ENCODE measurements at regions not wholly inside any gene's neighbourhood (a gene's known extent, or its start where the extent isn't known, plus 50 kb on each side); places are given as distances from the start of the nearest gene placed in this dataset.
A peak's percentile ranks its signal among the peaks of the same experiment; 100 is the strongest.

GRCh38 chr17:77873500-77874302, 84.8 kb upstream of the TNRC6C start:
- no peak overlapping the region for H3K4me3 ChIP-seq (ENCODE audit: low read depth, low read length)
- DNase-seq (ENCODE audit: extremely low spot score): no peak
- no peaks in the 10 kb centered on the region for H3K36me3 ChIP-seq (ENCODE audit: insufficient read depth)
- WGBS: 46% methylated on average over 14 of the region's 14 CpGs
- H3K4me1 ChIP-seq (ENCODE audit: insufficient read depth): no peaks in the 10 kb centered on the region
- H3K27ac ChIP-seq (ENCODE audit: low read depth): no peak overlapping the region

GRCh38 chr17:77874303-77875050, 84.0 kb upstream of the TNRC6C start:
- no peak overlapping the region for H3K27ac ChIP-seq (ENCODE audit: low read depth)
- 85% methylated on average over 14 of the region's 14 CpGs for WGBS
- H3K36me3 ChIP-seq (ENCODE audit: insufficient read depth): no peaks in the 10 kb centered on the region
- no peak for DNase-seq (ENCODE audit: extremely low spot score)
- no peak overlapping the region for H3K4me3 ChIP-seq (ENCODE audit: low read depth, low read length)
- H3K4me1 ChIP-seq (ENCODE audit: insufficient read depth): no peaks in the 10 kb centered on the region

- 85% methylated on average over 5 of the region's 5 CpGs for WGBS
- H3K36me3 ChIP-seq (ENCODE audit: insufficient read depth): no peaks in the 10 kb centered on the region
- H3K4me3 ChIP-seq (ENCODE audit: low read depth, low read length): no peak overlapping the region
- no peak overlapping the region for H3K27ac ChIP-seq (ENCODE audit: low read depth)
- no peaks in the 10 kb centered on the region for H3K4me1 ChIP-seq (ENCODE audit: insufficient read depth)
- DNase-seq (ENCODE audit: extremely low spot score): no peak
Measured at GRCh38 chr17:77875051-77875780, 83.3 kb upstream of the TNRC6C start.

GRCh38 chr17:77875881-77876509, 82.5 kb upstream of the TNRC6C start:
- H3K27ac ChIP-seq (ENCODE audit: low read depth): no peak overlapping the region
- WGBS: 95% methylated on average over 2 of the region's 2 CpGs

DNA sequence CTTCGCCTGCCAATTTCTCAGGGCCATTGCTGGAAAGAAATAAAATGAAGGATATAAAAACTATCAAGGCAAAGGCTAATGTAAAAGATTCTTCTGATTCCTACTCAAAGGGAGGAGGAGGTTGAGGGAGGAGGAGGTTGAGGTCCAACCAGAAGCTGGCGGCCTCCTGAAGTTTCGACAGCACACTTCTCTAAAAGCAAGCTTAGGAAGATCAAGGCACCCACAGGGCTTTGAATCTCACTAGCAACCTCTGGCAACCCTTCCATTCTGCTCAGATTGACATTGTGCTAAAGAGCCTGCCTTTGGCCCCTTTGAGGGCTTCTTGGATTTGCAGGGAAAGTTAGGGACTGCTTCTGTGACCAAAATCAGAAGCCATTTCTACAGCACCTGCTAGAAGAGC, 81.5 kb upstream of the TNRC6C start:
- no peaks in the 10 kb centered on the region for H3K4me1 ChIP-seq (ENCODE audit: insufficient read depth)
- no peak overlapping the region for H3K4me3 ChIP-seq (ENCODE audit: low read depth, low read length)
- WGBS: 89% methylated on average over 3 of the region's 3 CpGs
- H3K36me3 ChIP-seq (ENCODE audit: insufficient read depth): no peaks in the 10 kb centered on the region
- DNase-seq (ENCODE audit: extremely low spot score): no peak
- no peak overlapping the region for H3K27ac ChIP-seq (ENCODE audit: low read depth)

More at GRCh38 chr17:77875881-77876509, 82.5 kb upstream of the TNRC6C start:
- H3K4me1 ChIP-seq (ENCODE audit: insufficient read depth): no peaks in the 10 kb centered on the region
- H3K36me3 ChIP-seq (ENCODE audit: insufficient read depth): no peaks in the 10 kb centered on the region
- no peak overlapping the region for H3K4me3 ChIP-seq (ENCODE audit: low read depth, low read length)
- no peak for DNase-seq (ENCODE audit: extremely low spot score)

- DNase-seq (ENCODE audit: extremely low spot score): no peak
- H3K36me3 ChIP-seq (ENCODE audit: insufficient read depth): no peaks in the 10 kb centered on the region
- no peak overlapping the region for H3K4me3 ChIP-seq (ENCODE audit: low read depth, low read length)
- H3K27ac ChIP-seq (ENCODE audit: low read depth): no peak overlapping the region
- 90% methylated on average over 13 of the region's 13 CpGs for WGBS
- no peaks in the 10 kb centered on the region for H3K4me1 ChIP-seq (ENCODE audit: insufficient read depth)
Measured at GRCh38 chr17:77877646-77878355, 80.7 kb upstream of the TNRC6C start.

GRCh38 chr17:77879226-77879895, 79.1 kb upstream of the TNRC6C start:
- no peak for DNase-seq (ENCODE audit: extremely low spot score)

DNA sequence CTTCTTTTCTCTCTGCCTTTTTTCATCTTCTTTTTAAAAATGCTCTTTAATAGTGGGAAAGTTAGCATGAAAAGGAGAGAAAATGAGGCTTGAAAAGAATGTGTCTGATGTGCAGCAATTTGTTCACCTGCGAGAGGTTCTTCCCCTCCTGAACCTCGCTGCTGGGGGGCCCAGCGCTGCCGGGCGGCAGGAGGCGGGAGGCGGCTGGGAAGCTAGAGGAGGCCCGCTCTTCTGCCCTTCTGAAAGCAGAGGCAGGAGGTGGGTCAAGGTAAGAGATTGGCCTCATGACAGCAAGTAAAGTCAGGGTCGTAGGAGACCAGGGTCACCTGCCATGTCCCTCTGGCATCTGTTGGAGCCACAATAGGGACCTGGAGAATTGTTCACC, 78.6 kb upstream of the TNRC6C start:
- H3K27ac ChIP-seq (ENCODE audit: low read depth): no peak overlapping the region

More at GRCh38 chr17:77879226-77879895, 79.1 kb upstream of the TNRC6C start:
- H3K4me1 ChIP-seq (ENCODE audit: insufficient read depth): no peaks in the 10 kb centered on the region
- 95% methylated on average over 13 of the region's 13 CpGs for WGBS
- H3K4me3 ChIP-seq (ENCODE audit: low read depth, low read length): no peak overlapping the region
- H3K27ac ChIP-seq (ENCODE audit: low read depth): no peak overlapping the region
- H3K36me3 ChIP-seq (ENCODE audit: insufficient read depth): no peaks in the 10 kb centered on the region

GRCh38 chr17:77880711-77881450, 77.6 kb upstream of the TNRC6C start:
- H3K4me1 ChIP-seq (ENCODE audit: insufficient read depth): no peaks in the 10 kb centered on the region
- H3K4me3 ChIP-seq (ENCODE audit: low read depth, low read length): no peak overlapping the region
- WGBS: 77% methylated on average over 11 of the region's 11 CpGs
- DNase-seq (ENCODE audit: extremely low spot score): no peak
- H3K36me3 ChIP-seq (ENCODE audit: insufficient read depth): no peaks in the 10 kb centered on the region
- no peak overlapping the region for H3K27ac ChIP-seq (ENCODE audit: low read depth)

More for the DNA sequence above, 78.6 kb upstream of the TNRC6C start:
- WGBS: 94% methylated on average over 9 of the region's 9 CpGs
- Histone ChIP-seq H3K4me3 (ENCODE audit: low read depth, low read length) (no peak overlapping the region), H3K4me1 (ENCODE audit: insufficient read depth) (no peaks in the 10 kb centered on the region), H3K36me3 (ENCODE audit: insufficient read depth) (no peaks in the 10 kb centered on the region)
- DNase-seq (ENCODE audit: extremely low spot score): no peak

GRCh38 chr17:77881545-77881944, 77.0 kb upstream of the TNRC6C start:
- H3K4me3 ChIP-seq (ENCODE audit: low read depth, low read length): no peak overlapping the region
- no peaks in the 10 kb centered on the region for H3K4me1 ChIP-seq (ENCODE audit: insufficient read depth)
- 38% methylated on average over 10 of the region's 10 CpGs for WGBS
- H3K27ac ChIP-seq (ENCODE audit: low read depth): peak overlapping the region; percentile 18
- DNase-seq (ENCODE audit: extremely low spot score): no peak
- no peaks in the 10 kb centered on the region for H3K36me3 ChIP-seq (ENCODE audit: insufficient read depth)

- Histone ChIP-seq H3K4me3 (ENCODE audit: low read depth, low read length) (no peak overlapping the region), H3K4me1 (ENCODE audit: insufficient read depth) (no peaks in the 10 kb centered on the region), H3K36me3 (ENCODE audit: insufficient read depth) (no peaks in the 10 kb centered on the region), H3K27ac (ENCODE audit: low read depth) (no peak overlapping the region)
- no peak for DNase-seq (ENCODE audit: extremely low spot score)
- 84% methylated on average over 4 of the region's 4 CpGs for WGBS
Measured at GRCh38 chr17:77882040-77882439, 76.5 kb upstream of the TNRC6C start.
